Uterus (tissue), 2 donors: ENCODE measurements at regions not wholly inside any gene's neighbourhood (a gene's known extent, or its start where the extent isn't known, plus 50 kb on each side); places are given as distances from the start of the nearest gene placed in this dataset.

Source experiments
- POLR2A ChIP-seq, 2 donors: fragments of 450-650 bp; IDR thresholded peaks; one replicate each; pipeline ENCODE4 v1.6.1; 2016; ENCODE audit warnings: antibody characterized with exemption in 2 of 2, mild to moderate bottlenecking in 1 of 2, moderate library complexity in 1 of 2
- TF ChIP-seq, protein P1 (sequence below), 4 experiments: fragments of 200-600 bp in 2 of 4; fragments of 450-650 bp in 2 of 4; sonication (generic) in 2 of 4; IDR thresholded peaks; one replicate each; pipeline ENCODE4 v1.5.1; 2016 to 2019; ENCODE audit warnings: antibody characterized with exemption in 4 of 4, mild to moderate bottlenecking in 2 of 4, moderate library complexity in 1 of 4

DNA sequence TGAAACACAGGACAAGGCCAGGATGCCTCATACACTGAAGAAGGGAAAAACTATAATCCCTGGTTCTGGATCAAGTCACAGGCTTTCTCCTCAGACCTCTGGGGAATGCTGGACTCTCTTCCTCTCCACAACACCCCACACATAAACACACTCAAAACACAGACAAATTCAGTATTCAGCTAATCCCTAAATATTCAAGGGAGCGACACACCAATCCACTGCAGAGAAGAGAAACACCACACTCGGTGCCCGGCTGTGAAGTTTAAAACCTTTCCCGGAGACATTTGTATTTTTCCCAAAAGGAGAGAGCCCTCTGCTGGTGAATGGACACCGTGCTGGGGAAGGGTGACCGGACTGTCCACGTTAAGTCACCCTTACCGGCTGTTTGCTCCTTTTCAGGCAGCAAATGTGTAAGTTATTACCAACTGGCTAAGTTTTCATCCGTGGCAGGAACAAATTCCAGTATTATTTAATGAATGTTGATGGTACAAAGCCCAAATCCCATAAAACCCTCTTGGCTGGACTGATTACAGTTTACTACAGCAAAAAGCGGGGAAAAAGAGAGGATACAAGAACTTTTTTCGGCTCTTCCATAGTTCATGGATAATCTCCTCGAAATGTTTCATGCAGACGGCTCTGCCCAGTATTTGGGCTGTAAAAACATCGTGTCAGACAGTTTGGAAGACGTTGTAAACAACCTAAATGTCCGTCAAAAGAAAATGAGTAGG, 130.9 kb upstream of the SLC30A5 start:
- TF ChIP-seq POLR2A (IDR thresholded peaks at IDR 0.05): no peak
- TF ChIP-seq, protein P1, sequence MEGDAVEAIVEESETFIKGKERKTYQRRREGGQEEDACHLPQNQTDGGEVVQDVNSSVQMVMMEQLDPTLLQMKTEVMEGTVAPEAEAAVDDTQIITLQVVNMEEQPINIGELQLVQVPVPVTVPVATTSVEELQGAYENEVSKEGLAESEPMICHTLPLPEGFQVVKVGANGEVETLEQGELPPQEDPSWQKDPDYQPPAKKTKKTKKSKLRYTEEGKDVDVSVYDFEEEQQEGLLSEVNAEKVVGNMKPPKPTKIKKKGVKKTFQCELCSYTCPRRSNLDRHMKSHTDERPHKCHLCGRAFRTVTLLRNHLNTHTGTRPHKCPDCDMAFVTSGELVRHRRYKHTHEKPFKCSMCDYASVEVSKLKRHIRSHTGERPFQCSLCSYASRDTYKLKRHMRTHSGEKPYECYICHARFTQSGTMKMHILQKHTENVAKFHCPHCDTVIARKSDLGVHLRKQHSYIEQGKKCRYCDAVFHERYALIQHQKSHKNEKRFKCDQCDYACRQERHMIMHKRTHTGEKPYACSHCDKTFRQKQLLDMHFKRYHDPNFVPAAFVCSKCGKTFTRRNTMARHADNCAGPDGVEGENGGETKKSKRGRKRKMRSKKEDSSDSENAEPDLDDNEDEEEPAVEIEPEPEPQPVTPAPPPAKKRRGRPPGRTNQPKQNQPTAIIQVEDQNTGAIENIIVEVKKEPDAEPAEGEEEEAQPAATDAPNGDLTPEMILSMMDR (IDR thresholded peaks at IDR 0.05): peak; percentile 61 to 84 (median 81)
